ENCODE measurements at regions not wholly inside any gene's neighbourhood (a gene's known extent, or its start where the extent isn't known, plus 50 kb on each side); places are given as distances from the start of the nearest gene placed in this dataset.

GRCh38 chr22:22974795-22975580 is 87.4 kb downstream of the IGLL5 start:
- Mint-ChIP-seq H3K9me3 (peaks cover 0 to 16% (median 5%) of the 10 kb centered on the region in 11 donors), H3K27me3 (peaks cover 15 to 45% (median 38%) of the 10 kb centered on the region in 5 donors), H3K27ac (no peak overlapping the region), H3K4me1 (no peaks in the 10 kb centered on the region), H3K4me3 (no peak overlapping the region), H3K36me3 (no peaks in the 10 kb centered on the region)
- H3K9me3 ChIP-seq (ENCODE audit: control insufficient read depth in 2 of 3, low read length in 3 of 3): no peaks in the 10 kb centered on the region
- no peak overlapping the region for H3K4me3 ChIP-seq (ENCODE audit: low read length)
- ChIA-PET CTCF (interaction anchor here (0.7 to 0.8 kb wide), 2 partner anchors 20 to 511 kb away, joined by 3 read pairs; no protein-coding TSS in a partner anchor), POLR2A (no interaction called here)
- no peak for ATAC-seq
- H3K4me1 ChIP-seq (ENCODE audit: control insufficient read depth in 2 of 2, insufficient read depth in 2 of 2, low read length in 2 of 2): no peaks in the 10 kb centered on the region
- H3K27me3 ChIP-seq (ENCODE audit: control insufficient read depth in 2 of 2, insufficient read depth in 2 of 2, low read length in 2 of 2): no peaks in the 10 kb centered on the region
- intact Hi-C loops (cut with micrococcal nuclease): no loop called here
- no peaks in the 10 kb centered on the region for H3K36me3 ChIP-seq (ENCODE audit: control insufficient read depth in 2 of 3, insufficient read depth in 3 of 3, low read length in 3 of 3)
- H3K27ac ChIP-seq (ENCODE audit: low read depth, low read length): no peak overlapping the region
- no peak for DNase-seq

GRCh38 chr22:22976033-22976922 is 88.7 kb downstream of the IGLL5 start:
- Histone ChIP-seq H3K9me3 (ENCODE audit: control insufficient read depth in 2 of 3, low read length in 3 of 3) (no peaks in the 10 kb centered on the region), H3K36me3 (ENCODE audit: control insufficient read depth in 2 of 3, insufficient read depth in 3 of 3, low read length in 3 of 3) (no peaks in the 10 kb centered on the region), H3K27me3 (ENCODE audit: control insufficient read depth in 2 of 2, insufficient read depth in 2 of 2, low read length in 2 of 2) (no peaks in the 10 kb centered on the region), H3K4me3 (ENCODE audit: low read length) (no peak overlapping the region), H3K4me1 (ENCODE audit: control insufficient read depth in 2 of 2, insufficient read depth in 2 of 2, low read length in 2 of 2) (no peaks in the 10 kb centered on the region), H3K27ac (ENCODE audit: low read depth, low read length) (no peak overlapping the region)
- no peak overlapping the region for H3K27ac Mint-ChIP-seq
- no peak overlapping the region for H3K4me3 Mint-ChIP-seq
- H3K36me3 Mint-ChIP-seq: peaks cover 0 to 5% (median 0%) of the 10 kb centered on the region in 5 donors
- ATAC-seq (no peak), DNase-seq (no peak)
- ChIA-PET POLR2A (no interaction called here), CTCF (interaction anchor here (0.7 kb wide), 1 partner anchor 22 kb away, joined by 3 read pairs; no protein-coding TSS in a partner anchor)
- intact Hi-C loops (cut with micrococcal nuclease): no loop called here
- H3K4me1 Mint-ChIP-seq: no peaks in the 10 kb centered on the region
- H3K9me3 Mint-ChIP-seq: peaks cover 0 to 29% (median 5%) of the 10 kb centered on the region in 11 donors
- peaks cover 8 to 34% (median 28%) of the 10 kb centered on the region in 5 donors for H3K27me3 Mint-ChIP-seq

GRCh38 chr22:22977479-22978200 is 90.0 kb downstream of the IGLL5 start:
- Mint-ChIP-seq H3K4me3 (no peak overlapping the region), H3K9me3 (peaks cover 0 to 29% (median 7%) of the 10 kb centered on the region in 11 donors)

GRCh38 chr22:22978637-22979036 is 91.0 kb downstream of the IGLL5 start:
- H3K27ac ChIP-seq (ENCODE audit: low read depth, low read length): no peak overlapping the region
- H3K4me3 ChIP-seq (ENCODE audit: low read length): no peak overlapping the region
- peaks cover 0 to 29% (median 7%) of the 10 kb centered on the region in 11 donors for H3K9me3 Mint-ChIP-seq
- no peak overlapping the region for H3K4me3 Mint-ChIP-seq
- no peaks in the 10 kb centered on the region for H3K9me3 ChIP-seq (ENCODE audit: control insufficient read depth in 2 of 3, low read length in 3 of 3)
- no peak overlapping the region for H3K27ac Mint-ChIP-seq
- ChIA-PET CTCF (no interaction called here), POLR2A (no interaction called here)
- peaks cover 8 to 30% (median 27%) of the 10 kb centered on the region in 5 donors for H3K27me3 Mint-ChIP-seq
- no peak for ATAC-seq
- H3K4me1 ChIP-seq (ENCODE audit: control insufficient read depth in 2 of 2, insufficient read depth in 2 of 2, low read length in 2 of 2): peaks cover 0 to 6% of the 10 kb centered on the region in 2 donors
- DNase-seq: no peak
- H3K4me1 Mint-ChIP-seq: peaks cover 0 to 8% (median 6%) of the 10 kb centered on the region in 7 donors
- no peaks in the 10 kb centered on the region for H3K36me3 ChIP-seq (ENCODE audit: control insufficient read depth in 2 of 3, insufficient read depth in 3 of 3, low read length in 3 of 3)
- H3K36me3 Mint-ChIP-seq: peaks cover 0 to 5% (median 0%) of the 10 kb centered on the region in 5 donors
- no peaks in the 10 kb centered on the region for H3K27me3 ChIP-seq (ENCODE audit: control insufficient read depth in 2 of 2, insufficient read depth in 2 of 2, low read length in 2 of 2)
- intact Hi-C loops (cut with micrococcal nuclease): no loop called here

More at GRCh38 chr22:22977479-22978200, 90.0 kb downstream of the IGLL5 start:
- DNase-seq: no peak
- no peaks in the 10 kb centered on the region for H3K27me3 ChIP-seq (ENCODE audit: control insufficient read depth in 2 of 2, insufficient read depth in 2 of 2, low read length in 2 of 2)
- Mint-ChIP-seq H3K27ac (no peak overlapping the region), H3K4me1 (no peaks in the 10 kb centered on the region), H3K27me3 (peaks cover 8 to 30% (median 27%) of the 10 kb centered on the region in 5 donors), H3K36me3 (peaks cover 0 to 5% (median 0%) of the 10 kb centered on the region in 5 donors)
- no peak overlapping the region for H3K4me3 ChIP-seq (ENCODE audit: low read length)
- H3K27ac ChIP-seq (ENCODE audit: low read depth, low read length): no peak overlapping the region
- H3K9me3 ChIP-seq (ENCODE audit: control insufficient read depth in 2 of 3, low read length in 3 of 3): no peaks in the 10 kb centered on the region
- H3K36me3 ChIP-seq (ENCODE audit: control insufficient read depth in 2 of 3, insufficient read depth in 3 of 3, low read length in 3 of 3): no peaks in the 10 kb centered on the region
- ChIA-PET POLR2A (no interaction called here), CTCF (no interaction called here)
- intact Hi-C loops (cut with micrococcal nuclease): no loop called here
- no peaks in the 10 kb centered on the region for H3K4me1 ChIP-seq (ENCODE audit: control insufficient read depth in 2 of 2, insufficient read depth in 2 of 2, low read length in 2 of 2)
- no peak for ATAC-seq

- Mint-ChIP-seq H3K27me3 (peaks cover 8 to 30% (median 23%) of the 10 kb centered on the region in 5 donors), H3K4me1 (peaks cover 0 to 9% (median 6%) of the 10 kb centered on the region in 7 donors), H3K27ac (no peak overlapping the region), H3K9me3 (peaks cover 0 to 29% (median 7%) of the 10 kb centered on the region in 11 donors), H3K4me3 (no peak overlapping the region), H3K36me3 (peaks cover 0 to 5% (median 0%) of the 10 kb centered on the region in 5 donors)
- H3K27me3 ChIP-seq (ENCODE audit: control insufficient read depth in 2 of 2, insufficient read depth in 2 of 2, low read length in 2 of 2): no peaks in the 10 kb centered on the region
- H3K36me3 ChIP-seq (ENCODE audit: control insufficient read depth in 2 of 3, insufficient read depth in 3 of 3, low read length in 3 of 3): no peaks in the 10 kb centered on the region
- no peak overlapping the region for H3K27ac ChIP-seq (ENCODE audit: low read depth, low read length)
- ATAC-seq: no peak
- ChIA-PET CTCF (no interaction called here), POLR2A (no interaction called here)
- intact Hi-C loops (cut with micrococcal nuclease): no loop called here
- no peak overlapping the region for H3K4me3 ChIP-seq (ENCODE audit: low read length)
- DNase-seq: no peak
- H3K4me1 ChIP-seq (ENCODE audit: control insufficient read depth in 2 of 2, insufficient read depth in 2 of 2, low read length in 2 of 2): peaks cover 0 to 9% of the 10 kb centered on the region in 2 donors
- H3K9me3 ChIP-seq (ENCODE audit: control insufficient read depth in 2 of 3, low read length in 3 of 3): no peaks in the 10 kb centered on the region
These were observed 91.1 kb upstream of the GNAZ start for GRCh38 chr22:22979121-22979724.

GRCh38 chr22:22979954-22980353 is 90.4 kb upstream of the GNAZ start:
- intact Hi-C loops (cut with micrococcal nuclease): no loop called here
- POLR2A ChIA-PET: no interaction called here
- no peaks in the 10 kb centered on the region for H3K27me3 ChIP-seq (ENCODE audit: control insufficient read depth in 2 of 2, insufficient read depth in 2 of 2, low read length in 2 of 2)
- H3K27ac ChIP-seq (ENCODE audit: low read depth, low read length): no peak overlapping the region
- peaks cover 0 to 9% of the 10 kb centered on the region in 2 donors for H3K4me1 ChIP-seq (ENCODE audit: control insufficient read depth in 2 of 2, insufficient read depth in 2 of 2, low read length in 2 of 2)
- H3K36me3 Mint-ChIP-seq: peaks cover 0 to 5% (median 0%) of the 10 kb centered on the region in 5 donors
- peaks cover 0 to 9% (median 6%) of the 10 kb centered on the region in 7 donors for H3K4me1 Mint-ChIP-seq
- H3K27ac Mint-ChIP-seq: no peak overlapping the region
- no peaks in the 10 kb centered on the region for H3K9me3 ChIP-seq (ENCODE audit: control insufficient read depth in 2 of 3, low read length in 3 of 3)
- H3K27me3 Mint-ChIP-seq: peaks cover 8 to 31% (median 19%) of the 10 kb centered on the region in 5 donors
- CTCF ChIA-PET: interaction anchor here (0.9 kb wide), 1 partner anchor 21 kb away, joined by 3 read pairs; no protein-coding TSS in a partner anchor
- H3K4me3 Mint-ChIP-seq: no peak overlapping the region
- DNase-seq (no peak), ATAC-seq (no peak)
- H3K9me3 Mint-ChIP-seq: peaks cover 0 to 29% (median 7%) of the 10 kb centered on the region in 11 donors
- no peak overlapping the region for H3K4me3 ChIP-seq (ENCODE audit: low read length)
- H3K36me3 ChIP-seq (ENCODE audit: control insufficient read depth in 2 of 3, insufficient read depth in 3 of 3, low read length in 3 of 3): no peaks in the 10 kb centered on the region
